GM23338 (cell line): ENCODE measurements at regions not wholly inside any gene's neighbourhood (a gene's known extent, or its start where the extent isn't known, plus 50 kb on each side); places are given as distances from the start of the nearest gene placed in this dataset.

Experiments used
- ATAC-seq: fragments of 200-7000 bp; cut with Tn5 transposase; 3 replicates; pipeline ENCODE4 v1.9.1; 2020
- DNase-seq: peaks from one replicate; pipeline ENCODE4 v3.0.0-alpha.2; 2015; ENCODE audit warnings: low spot score
- H2AFZ ChIP-seq: fragments of 200-600 bp; sonication (generic); 2 replicates; pipeline ENCODE4 v1.8.0; 2016; ENCODE audit warnings: antibody characterized with exemption, mild to moderate bottlenecking, moderate library complexity
- H3F3A ChIP-seq: fragments of 200-600 bp; sonication (generic); replicated peaks from 2 replicates; pipeline ENCODE4 v1.8.0; 2017; ENCODE audit warnings: antibody characterized with exemption, mixed run types, low read depth
- H3K27ac ChIP-seq: fragments of 200-600 bp; sonication (generic); 2 replicates; pipeline ENCODE4 v1.6.1; 2016; ENCODE audit warnings: low read depth
- H3K27me3 ChIP-seq: fragments of 200-600 bp; sonication (generic); 2 replicates; pipeline ENCODE4 v1.8.0; 2016; ENCODE audit warnings: mild to moderate bottlenecking, mixed run types, moderate library complexity; ENCODE audit not compliant: insufficient read depth
- H3K36me3 ChIP-seq: fragments of 200-600 bp; sonication (generic); 2 replicates; pipeline ENCODE4 v1.8.0; 2016; ENCODE audit warnings: mild to moderate bottlenecking; ENCODE audit not compliant: insufficient read depth
- H3K4me1 ChIP-seq: fragments of 200-600 bp; sonication (generic); 2 replicates; pipeline ENCODE4 v1.8.0; 2016; ENCODE audit warnings: mild to moderate bottlenecking, moderate library complexity; ENCODE audit not compliant: insufficient read depth
- H3K4me2 ChIP-seq: fragments of 200-600 bp; sonication (generic); 2 replicates; pipeline ENCODE4 v1.7.1; 2017; ENCODE audit warnings: mixed run types
- H3K4me3 ChIP-seq: fragments of 200-600 bp; sonication (generic); 2 replicates; pipeline ENCODE4 v1.6.1; 2016; ENCODE audit warnings: mixed run types
- H3K79me2 ChIP-seq: fragments of 200-600 bp; sonication (generic); replicated peaks from 2 replicates; pipeline ENCODE4 v1.8.0; 2017; ENCODE audit warnings: mild to moderate bottlenecking; ENCODE audit not compliant: insufficient read depth
- H3K9me2 ChIP-seq: fragments of 200-600 bp; sonication (generic); 2 replicates; pipeline ENCODE4 v1.8.0; 2017; ENCODE audit not compliant: insufficient read depth
- H4K20me1 ChIP-seq: fragments of 200-600 bp; sonication (generic); replicated peaks from 2 replicates; pipeline ENCODE4 v1.8.0; 2017; ENCODE audit warnings: mild to moderate bottlenecking; ENCODE audit not compliant: insufficient read depth
- H3K27ac Mint-ChIP-seq: 2 replicates; pipeline ENCODE4 v1.8.0; 2020; ENCODE audit warnings: inconsistent platforms, mild to moderate bottlenecking, moderate library complexity, mixed read lengths
- H3K27me3 Mint-ChIP-seq: 3 replicates; pipeline ENCODE4 v1.8.0; 2022; ENCODE audit warnings: low read depth, mild to moderate bottlenecking, moderate library complexity, mixed read lengths, inconsistent platforms; ENCODE audit not compliant: insufficient read depth, poor library complexity
- H3K36me3 Mint-ChIP-seq: 3 replicates; pipeline ENCODE4 v1.8.0; 2021; ENCODE audit warnings: low read depth, mild to moderate bottlenecking, inconsistent platforms, moderate library complexity, mixed read lengths
- H3K4me1 Mint-ChIP-seq: 3 replicates; pipeline ENCODE4 v1.8.0; 2020; ENCODE audit warnings: mild to moderate bottlenecking, inconsistent platforms, mixed read lengths
- H3K4me3 Mint-ChIP-seq: 3 replicates; pipeline ENCODE4 v1.8.0; 2021; ENCODE audit warnings: moderate library complexity, mild to moderate bottlenecking, inconsistent platforms, mixed read lengths
- H3K9me3 Mint-ChIP-seq: 3 replicates; pipeline ENCODE4 v1.8.0; 2020; ENCODE audit warnings: moderate library complexity, mild to moderate bottlenecking, inconsistent platforms, mixed read lengths
- CREB1 ChIP-seq: fragments of 250-450 bp; sonication (Bioruptor Pico); IDR thresholded peaks from 2 replicates; pipeline ENCODE4 v1.5.0; 2020; ENCODE audit warnings: low read depth, mild to moderate bottlenecking, moderate library complexity
- EZH2 ChIP-seq: fragments of 200-600 bp; sonication (generic); IDR thresholded peaks from one replicate; pipeline ENCODE4 v1.8.0; 2017; ENCODE audit warnings: antibody characterized with exemption, mild to moderate bottlenecking, low read depth; ENCODE audit not compliant: unreplicated experiment
- EZH2phosphoT487 ChIP-seq: fragments of 200-600 bp; sonication (generic); IDR thresholded peaks from one replicate; pipeline ENCODE4 v1.8.1; 2018; ENCODE audit warnings: antibody characterized with exemption; ENCODE audit not compliant: unreplicated experiment
- JUNB ChIP-seq: IDR thresholded peaks from one replicate; pipeline ENCODE4 v1.6.1; 2016; ENCODE audit warnings: antibody characterized with exemption; ENCODE audit not compliant: unreplicated experiment
- POLR2AphosphoS5 ChIP-seq: IDR thresholded peaks from 2 replicates; pipeline ENCODE4 v1.6.1; 2016; ENCODE audit warnings: antibody characterized with exemption, low read depth
- STAT1 ChIP-seq: IDR thresholded peaks from one replicate; pipeline ENCODE4 v1.6.1; 2016; ENCODE audit warnings: antibody characterized with exemption; ENCODE audit not compliant: unreplicated experiment
- ZNF114 ChIP-seq: fragments of 250-450 bp; sonication (Bioruptor Pico); IDR thresholded peaks from 2 replicates; pipeline ENCODE4 v1.5.0; 2020; ENCODE audit warnings: mild to moderate bottlenecking, moderate library complexity
- ZNF331 ChIP-seq: fragments of 250-450 bp; sonication (Bioruptor Pico); IDR thresholded peaks from 2 replicates; pipeline ENCODE4 v1.5.0; 2020; ENCODE audit warnings: low read depth, mild to moderate bottlenecking, moderate library complexity
- TF ChIP-seq, protein P1 (sequence below): fragments of 250-450 bp; sonication (Bioruptor Pico); IDR thresholded peaks from 2 replicates; pipeline ENCODE4 v1.5.0; 2020; ENCODE audit warnings: mild to moderate bottlenecking, moderate library complexity
- TF ChIP-seq, protein P2 (sequence below), 2 experiments: fragments of 200-600 bp in 1 of 2; sonication (generic) in 1 of 2; conservative IDR thresholded peaks; 2 replicates each; pipeline versions ENCODE4 v1.5.1 to v1.6.1; 2016 to 2017; ENCODE audit warnings: antibody characterized with exemption in 2 of 2, low read depth in 2 of 2, mild to moderate bottlenecking in 2 of 2, moderate library complexity in 1 of 2
- TF ChIP-seq, protein P3 (sequence below): IDR thresholded peaks from 2 replicates; pipeline ENCODE4 v1.6.1; 2016; ENCODE audit warnings: antibody characterized with exemption

DNA sequence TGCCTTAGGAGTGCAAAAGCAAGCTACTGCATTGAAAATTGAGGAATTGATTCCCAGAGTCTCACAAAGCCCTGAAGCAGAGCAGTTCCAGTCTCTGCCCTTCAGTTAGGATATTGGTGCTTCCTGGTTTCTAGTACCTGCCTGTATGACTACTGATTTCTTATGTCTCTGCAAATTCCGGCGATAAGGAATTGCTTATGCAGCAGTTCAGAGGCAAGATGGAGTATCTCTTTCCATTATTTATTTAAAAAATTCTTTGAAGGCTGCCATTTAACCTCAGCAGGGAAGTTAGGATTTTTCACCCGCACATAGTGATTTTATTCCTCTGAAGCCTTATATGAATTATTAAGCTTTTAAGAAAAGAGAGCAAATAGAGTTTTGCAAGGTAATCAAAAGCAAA, 184.9 kb upstream of the SSTR1 start (continued):
- TF ChIP-seq, protein P1, sequence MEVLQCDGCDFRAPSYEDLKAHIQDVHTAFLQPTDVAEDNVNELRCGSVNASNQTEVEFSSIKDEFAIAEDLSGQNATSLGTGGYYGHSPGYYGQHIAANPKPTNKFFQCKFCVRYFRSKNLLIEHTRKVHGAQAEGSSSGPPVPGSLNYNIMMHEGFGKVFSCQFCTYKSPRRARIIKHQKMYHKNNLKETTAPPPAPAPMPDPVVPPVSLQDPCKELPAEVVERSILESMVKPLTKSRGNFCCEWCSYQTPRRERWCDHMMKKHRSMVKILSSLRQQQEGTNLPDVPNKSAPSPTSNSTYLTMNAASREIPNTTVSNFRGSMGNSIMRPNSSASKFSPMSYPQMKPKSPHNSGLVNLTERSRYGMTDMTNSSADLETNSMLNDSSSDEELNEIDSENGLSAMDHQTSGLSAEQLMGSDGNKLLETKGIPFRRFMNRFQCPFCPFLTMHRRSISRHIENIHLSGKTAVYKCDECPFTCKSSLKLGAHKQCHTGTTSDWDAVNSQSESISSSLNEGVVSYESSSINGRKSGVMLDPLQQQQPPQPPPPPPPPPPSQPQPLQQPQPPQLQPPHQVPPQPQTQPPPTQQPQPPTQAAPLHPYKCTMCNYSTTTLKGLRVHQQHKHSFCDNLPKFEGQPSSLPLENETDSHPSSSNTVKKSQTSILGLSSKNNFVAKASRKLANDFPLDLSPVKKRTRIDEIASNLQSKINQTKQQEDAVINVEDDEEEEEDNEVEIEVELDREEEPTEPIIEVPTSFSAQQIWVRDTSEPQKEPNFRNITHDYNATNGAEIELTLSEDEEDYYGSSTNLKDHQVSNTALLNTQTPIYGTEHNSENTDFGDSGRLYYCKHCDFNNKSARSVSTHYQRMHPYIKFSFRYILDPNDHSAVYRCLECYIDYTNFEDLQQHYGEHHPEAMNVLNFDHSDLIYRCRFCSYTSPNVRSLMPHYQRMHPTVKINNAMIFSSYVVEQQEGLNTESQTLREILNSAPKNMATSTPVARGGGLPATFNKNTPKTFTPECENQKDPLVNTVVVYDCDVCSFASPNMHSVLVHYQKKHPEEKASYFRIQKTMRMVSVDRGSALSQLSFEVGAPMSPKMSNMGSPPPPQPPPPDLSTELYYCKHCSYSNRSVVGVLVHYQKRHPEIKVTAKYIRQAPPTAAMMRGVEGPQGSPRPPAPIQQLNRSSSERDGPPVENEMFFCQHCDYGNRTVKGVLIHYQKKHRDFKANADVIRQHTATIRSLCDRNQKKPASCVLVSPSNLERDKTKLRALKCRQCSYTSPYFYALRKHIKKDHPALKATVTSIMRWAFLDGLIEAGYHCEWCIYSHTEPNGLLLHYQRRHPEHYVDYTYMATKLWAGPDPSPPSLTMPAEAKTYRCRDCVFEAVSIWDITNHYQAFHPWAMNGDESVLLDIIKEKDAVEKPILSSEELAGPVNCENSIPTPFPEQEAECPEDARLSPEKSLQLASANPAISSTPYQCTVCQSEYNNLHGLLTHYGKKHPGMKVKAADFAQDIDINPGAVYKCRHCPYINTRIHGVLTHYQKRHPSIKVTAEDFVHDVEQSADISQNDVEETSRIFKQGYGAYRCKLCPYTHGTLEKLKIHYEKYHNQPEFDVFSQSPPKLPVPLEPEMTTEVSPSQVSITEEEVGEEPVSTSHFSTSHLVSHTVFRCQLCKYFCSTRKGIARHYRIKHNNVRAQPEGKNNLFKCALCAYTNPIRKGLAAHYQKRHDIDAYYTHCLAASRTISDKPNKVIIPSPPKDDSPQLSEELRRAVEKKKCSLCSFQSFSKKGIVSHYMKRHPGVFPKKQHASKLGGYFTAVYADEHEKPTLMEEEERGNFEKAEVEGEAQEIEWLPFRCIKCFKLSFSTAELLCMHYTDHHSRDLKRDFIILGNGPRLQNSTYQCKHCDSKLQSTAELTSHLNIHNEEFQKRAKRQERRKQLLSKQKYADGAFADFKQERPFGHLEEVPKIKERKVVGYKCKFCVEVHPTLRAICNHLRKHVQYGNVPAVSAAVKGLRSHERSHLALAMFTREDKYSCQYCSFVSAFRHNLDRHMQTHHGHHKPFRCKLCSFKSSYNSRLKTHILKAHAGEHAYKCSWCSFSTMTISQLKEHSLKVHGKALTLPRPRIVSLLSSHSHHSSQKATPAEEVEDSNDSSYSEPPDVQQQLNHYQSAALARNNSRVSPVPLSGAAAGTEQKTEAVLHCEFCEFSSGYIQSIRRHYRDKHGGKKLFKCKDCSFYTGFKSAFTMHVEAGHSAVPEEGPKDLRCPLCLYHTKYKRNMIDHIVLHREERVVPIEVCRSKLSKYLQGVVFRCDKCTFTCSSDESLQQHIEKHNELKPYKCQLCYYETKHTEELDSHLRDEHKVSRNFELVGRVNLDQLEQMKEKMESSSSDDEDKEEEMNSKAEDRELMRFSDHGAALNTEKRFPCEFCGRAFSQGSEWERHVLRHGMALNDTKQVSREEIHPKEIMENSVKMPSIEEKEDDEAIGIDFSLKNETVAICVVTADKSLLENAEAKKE (CRISPR knock-in tag), result no peak
- TF ChIP-seq, protein P2, sequence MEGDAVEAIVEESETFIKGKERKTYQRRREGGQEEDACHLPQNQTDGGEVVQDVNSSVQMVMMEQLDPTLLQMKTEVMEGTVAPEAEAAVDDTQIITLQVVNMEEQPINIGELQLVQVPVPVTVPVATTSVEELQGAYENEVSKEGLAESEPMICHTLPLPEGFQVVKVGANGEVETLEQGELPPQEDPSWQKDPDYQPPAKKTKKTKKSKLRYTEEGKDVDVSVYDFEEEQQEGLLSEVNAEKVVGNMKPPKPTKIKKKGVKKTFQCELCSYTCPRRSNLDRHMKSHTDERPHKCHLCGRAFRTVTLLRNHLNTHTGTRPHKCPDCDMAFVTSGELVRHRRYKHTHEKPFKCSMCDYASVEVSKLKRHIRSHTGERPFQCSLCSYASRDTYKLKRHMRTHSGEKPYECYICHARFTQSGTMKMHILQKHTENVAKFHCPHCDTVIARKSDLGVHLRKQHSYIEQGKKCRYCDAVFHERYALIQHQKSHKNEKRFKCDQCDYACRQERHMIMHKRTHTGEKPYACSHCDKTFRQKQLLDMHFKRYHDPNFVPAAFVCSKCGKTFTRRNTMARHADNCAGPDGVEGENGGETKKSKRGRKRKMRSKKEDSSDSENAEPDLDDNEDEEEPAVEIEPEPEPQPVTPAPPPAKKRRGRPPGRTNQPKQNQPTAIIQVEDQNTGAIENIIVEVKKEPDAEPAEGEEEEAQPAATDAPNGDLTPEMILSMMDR (conservative IDR thresholded peaks at IDR 0.05; ENCODE audit: low read depth in 2 of 2), result no peak
- no peak for TF ChIP-seq STAT1
- TF ChIP-seq EZH2phosphoT487, result no peak
- no peak for TF ChIP-seq ZNF331 (CRISPR knock-in tag)
- TF ChIP-seq JUNB, result no peak
- no peak for TF ChIP-seq POLR2AphosphoS5

DNA sequence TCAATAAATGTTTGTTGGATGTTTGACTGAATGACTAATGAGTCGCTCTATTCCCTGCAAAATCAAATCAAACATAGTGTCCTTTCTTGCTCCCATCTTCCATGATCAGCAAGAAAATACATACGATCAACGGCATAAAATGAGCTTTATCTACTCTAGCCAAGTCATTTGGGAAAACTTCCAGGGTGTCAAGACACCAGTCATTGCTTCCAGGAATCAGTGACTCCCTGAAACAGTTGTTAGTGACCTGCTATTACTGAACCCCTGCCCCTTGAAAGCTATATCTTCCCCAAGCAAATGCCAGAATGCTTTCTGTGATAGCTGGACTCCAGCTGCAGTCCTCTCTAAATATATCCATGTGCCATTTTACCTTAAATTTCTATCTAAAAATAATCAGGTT, 169.5 kb upstream of the SSTR1 start:
- H3F3A ChIP-seq, result no peaks in the 10 kb centered on the region
- Mint-ChIP-seq H3K36me3 (no peaks in the 10 kb centered on the region), H3K27ac (no peak overlapping the region), H3K9me3 (peaks cover 3% of the 10 kb centered on the region; the same call in 1 of the 3 replicates), H3K27me3 (peaks cover 4% of the 10 kb centered on the region), H3K4me1 (peaks cover 4% of the 10 kb centered on the region; the same call in 2 of the 3 replicates), H3K4me3 (no peak overlapping the region)
- H3K36me3 ChIP-seq, result no peaks in the 10 kb centered on the region
- H4K20me1 ChIP-seq, result no peaks in the 10 kb centered on the region
- TF ChIP-seq ZNF114 (CRISPR knock-in tag) (no peak), POLR2AphosphoS5 (no peak), CREB1 (no peak), STAT1 (no peak), EZH2 (no peak), JUNB (no peak)
- TF ChIP-seq, protein P2 (conservative IDR thresholded peaks at IDR 0.05; ENCODE audit: low read depth in 2 of 2), result no peak
- TF ChIP-seq, protein P3, sequence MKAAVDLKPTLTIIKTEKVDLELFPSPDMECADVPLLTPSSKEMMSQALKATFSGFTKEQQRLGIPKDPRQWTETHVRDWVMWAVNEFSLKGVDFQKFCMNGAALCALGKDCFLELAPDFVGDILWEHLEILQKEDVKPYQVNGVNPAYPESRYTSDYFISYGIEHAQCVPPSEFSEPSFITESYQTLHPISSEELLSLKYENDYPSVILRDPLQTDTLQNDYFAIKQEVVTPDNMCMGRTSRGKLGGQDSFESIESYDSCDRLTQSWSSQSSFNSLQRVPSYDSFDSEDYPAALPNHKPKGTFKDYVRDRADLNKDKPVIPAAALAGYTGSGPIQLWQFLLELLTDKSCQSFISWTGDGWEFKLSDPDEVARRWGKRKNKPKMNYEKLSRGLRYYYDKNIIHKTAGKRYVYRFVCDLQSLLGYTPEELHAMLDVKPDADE, result no peak
- DNase-seq (no peak), ATAC-seq (no peak)
- H3K27ac ChIP-seq, result no peak overlapping the region
- no peaks in the 10 kb centered on the region for H3K79me2 ChIP-seq
- H3K27me3 ChIP-seq, result no peaks in the 10 kb centered on the region
- no peaks in the 10 kb centered on the region; the same call in 1 of the 2 replicates for H3K4me1 ChIP-seq
- H3K9me2 ChIP-seq, result no peaks in the 10 kb centered on the region
- no peak overlapping the region for H3K4me2 ChIP-seq
- H3K4me3 ChIP-seq, result no peak overlapping the region
- no peak overlapping the region for H2AFZ ChIP-seq
